ENCODE measurements at regions not wholly inside any gene's neighbourhood (a gene's known extent, or its start where the extent isn't known, plus 50 kb on each side); places are given as distances from the start of the nearest gene placed in this dataset.

DNA sequence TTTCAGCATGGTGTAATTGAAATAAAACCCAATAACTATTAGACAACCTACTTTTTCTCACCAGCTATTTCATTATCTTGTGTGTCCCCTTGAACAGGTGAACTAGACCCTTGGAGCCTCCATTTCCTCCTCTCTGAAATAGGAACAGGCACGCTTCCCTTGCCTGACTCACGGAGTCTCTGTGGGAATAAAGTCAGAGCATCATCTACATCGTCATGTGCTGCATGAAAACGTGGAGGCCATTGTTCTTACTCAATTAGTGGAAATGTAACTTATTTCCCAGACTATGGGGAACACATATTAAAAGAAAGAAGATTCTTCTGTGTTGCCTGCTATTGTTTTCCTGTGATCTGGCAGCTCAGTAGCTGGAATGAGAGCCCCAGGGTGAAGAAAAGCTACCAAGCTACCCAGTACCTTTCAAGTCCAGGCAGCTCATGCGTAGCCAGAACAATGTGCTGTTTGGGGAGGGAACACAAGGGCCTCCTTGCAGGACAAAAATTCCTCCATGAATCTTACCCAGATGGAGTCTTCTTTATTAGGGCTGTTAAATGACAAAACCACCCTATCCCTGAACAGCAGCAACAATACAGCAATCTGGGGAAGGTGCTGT, 59.8 kb downstream of the SOX11 start:
- no peak for DNase-seq (ENCODE audit: low spot score)
- intact Hi-C loops (cut with DNase I) = no loop called here

GRCh38 chr2:5756272-5756671, 64.1 kb downstream of the SOX11 start:
- intact Hi-C loops (cut with DNase I) = no loop called here

GRCh38 chr2:5758346-5758745, 66.2 kb downstream of the SOX11 start:
- intact Hi-C loops (cut with DNase I) = no loop called here
- DNase-seq (ENCODE audit: low spot score) = no peak

More at GRCh38 chr2:5756272-5756671, 64.1 kb downstream of the SOX11 start:
- DNase-seq (ENCODE audit: low spot score) = no peak

DNA sequence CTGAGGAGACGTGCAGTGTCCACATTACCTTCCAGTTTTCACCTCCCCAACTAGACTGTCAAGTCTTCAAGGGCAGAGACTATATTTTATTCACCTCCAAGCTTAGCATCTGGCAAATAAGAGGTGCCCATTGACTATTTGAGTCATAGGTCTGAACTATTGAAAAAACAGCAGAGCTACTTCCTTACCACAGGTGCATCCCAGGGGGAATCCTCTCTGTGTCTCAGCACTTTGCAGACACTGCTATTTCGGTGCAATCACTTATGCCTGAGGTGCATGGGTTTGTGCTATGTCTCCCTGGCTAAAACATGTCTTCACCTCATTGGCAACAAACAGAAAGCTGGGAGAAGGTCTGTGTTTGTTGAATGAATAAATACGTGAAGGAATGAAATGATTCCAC, 67.8 kb downstream of the SOX11 start:
- intact Hi-C loops (cut with DNase I) = no loop called here
- no peak for DNase-seq (ENCODE audit: low spot score)

DNA sequence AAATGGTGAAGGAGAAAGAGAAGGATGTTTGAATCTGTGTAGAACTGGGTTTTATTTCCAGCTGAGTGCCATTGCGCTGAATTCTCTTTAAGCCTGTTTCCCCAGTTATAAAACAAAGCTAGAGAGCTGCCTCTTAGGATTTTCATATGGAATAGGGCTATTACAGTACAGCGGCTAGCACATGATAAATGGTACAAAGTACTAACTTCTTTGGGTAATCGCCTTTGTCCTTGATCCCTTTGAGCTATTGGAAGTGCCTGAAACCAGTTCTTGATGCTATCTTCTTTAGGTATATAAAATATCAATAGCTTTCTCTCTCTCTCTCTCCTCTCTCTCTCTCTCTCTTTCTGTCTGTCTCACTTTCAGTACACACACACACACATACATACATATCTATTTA, 71.3 kb downstream of the SOX11 start:
- intact Hi-C loops (cut with DNase I) = no loop called here
- DNase-seq (ENCODE audit: low spot score) = no peak

DNA sequence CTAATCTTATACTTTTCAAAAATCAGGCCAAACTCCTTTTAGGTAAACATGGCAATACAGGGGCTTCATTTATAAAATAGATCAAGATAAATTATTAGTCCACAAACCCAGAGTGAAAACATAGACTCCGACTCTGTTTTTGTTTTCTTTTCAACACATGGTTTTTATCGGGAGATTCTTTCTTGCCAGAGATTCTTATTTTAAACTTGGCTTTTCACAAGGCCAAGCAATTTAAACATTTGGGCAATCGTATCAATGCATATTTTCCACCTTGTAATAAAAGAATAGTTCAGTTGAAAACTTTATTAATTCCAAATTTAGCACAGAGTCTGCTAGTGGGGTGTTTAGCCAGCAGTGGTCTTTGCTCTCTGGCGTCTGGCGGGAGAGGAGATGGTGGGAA, 71.9 kb downstream of the SOX11 start:
- no peak for DNase-seq (ENCODE audit: low spot score)
- intact Hi-C loops (cut with DNase I) = no loop called here

- no peak for DNase-seq (ENCODE audit: low spot score)
- intact Hi-C loops (cut with DNase I) = no loop called here
Observed at GRCh38 chr2:5766056-5766455, 73.9 kb downstream of the SOX11 start.

DNA sequence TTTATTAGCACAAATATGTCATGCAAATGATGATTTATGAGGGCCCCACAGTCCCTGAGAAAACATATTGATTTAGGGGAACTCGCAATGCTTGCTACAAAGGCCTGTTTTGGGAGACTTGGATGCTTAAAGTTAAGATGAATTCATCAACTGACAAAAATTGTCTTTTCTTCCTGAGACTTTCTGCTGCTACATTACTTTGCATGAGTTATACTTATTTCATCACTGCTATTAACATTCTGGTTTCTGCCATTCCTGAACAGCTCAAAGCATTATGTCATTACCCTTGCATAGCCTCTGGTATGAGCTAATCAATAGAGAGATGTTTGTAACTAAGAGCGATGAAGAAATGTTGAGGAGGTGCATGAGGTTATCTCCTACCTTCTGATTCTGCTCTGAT, 74.4 kb downstream of the SOX11 start:
- intact Hi-C loops (cut with DNase I) = no loop called here
- DNase-seq (ENCODE audit: low spot score) = no peak

- DNase-seq (ENCODE audit: low spot score) = no peak
- intact Hi-C loops (cut with DNase I) = no loop called here
Observed at GRCh38 chr2:5777131-5777535, 84.9 kb downstream of the SOX11 start.

- intact Hi-C loops (cut with DNase I) = no loop called here
Observed at GRCh38 chr2:5781679-5782078, 89.5 kb downstream of the SOX11 start.

GRCh38 chr2:5782103-5782502, 89.9 kb downstream of the SOX11 start:
- no peak for DNase-seq (ENCODE audit: low spot score)
- intact Hi-C loops (cut with DNase I) = no loop called here

More at GRCh38 chr2:5781679-5782078, 89.5 kb downstream of the SOX11 start:
- DNase-seq (ENCODE audit: low spot score) = no peak

DNA sequence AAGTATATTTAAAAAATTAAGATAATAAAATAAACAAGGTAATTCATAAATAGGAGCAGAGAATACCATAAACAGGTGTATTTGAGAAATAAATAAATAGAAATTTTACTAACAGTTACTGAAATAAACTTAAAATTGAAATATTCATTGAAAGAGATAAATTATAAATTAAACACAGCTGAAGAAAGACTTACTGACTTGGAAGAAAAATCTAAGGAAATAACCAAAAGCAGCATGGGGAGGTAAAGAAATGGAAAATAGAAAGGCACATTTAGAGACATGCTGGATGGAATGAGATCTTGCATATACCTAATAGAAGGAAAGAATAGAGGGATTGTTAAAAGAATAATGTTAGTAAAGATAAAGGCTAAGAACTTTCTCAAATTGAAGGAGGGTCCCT, 96.3 kb downstream of the SOX11 start:
- intact Hi-C loops (cut with DNase I) = no loop called here
- DNase-seq (ENCODE audit: low spot score) = no peak

DNA sequence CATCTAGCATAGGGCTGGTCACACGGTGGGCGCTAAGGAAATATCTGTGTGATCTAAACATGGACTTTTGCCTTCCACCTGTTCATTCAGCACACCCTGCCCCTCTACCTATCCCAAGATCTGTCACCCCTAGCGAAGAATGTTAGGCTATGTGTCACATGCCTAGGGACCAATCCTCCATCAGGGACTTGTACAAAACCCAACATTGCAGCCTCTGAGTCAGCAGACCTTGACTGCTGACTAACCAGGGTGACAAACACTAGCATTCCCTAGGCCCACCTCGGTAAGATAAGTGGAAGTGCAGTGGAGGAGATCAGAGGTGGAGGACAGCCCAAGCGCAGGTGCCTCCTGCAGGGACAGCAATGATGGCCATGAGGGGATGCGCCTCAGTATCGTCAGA, 99.2 kb downstream of the SOX11 start:
- DNase-seq (ENCODE audit: low spot score) = no peak
- intact Hi-C loops (cut with DNase I) = no loop called here

- intact Hi-C loops (cut with DNase I) = no loop called here
- DNase-seq (ENCODE audit: low spot score) = no peak
Observed at GRCh38 chr2:5794012-5794411, 101.8 kb downstream of the SOX11 start.

GRCh38 chr2:5798084-5798483, 105.9 kb downstream of the SOX11 start:
- intact Hi-C loops (cut with DNase I) = no loop called here

GRCh38 chr2:5799348-5799747, 107.2 kb downstream of the SOX11 start:
- intact Hi-C loops (cut with DNase I) = no loop called here

More at GRCh38 chr2:5798084-5798483, 105.9 kb downstream of the SOX11 start:
- no peak for DNase-seq (ENCODE audit: low spot score)

DNA sequence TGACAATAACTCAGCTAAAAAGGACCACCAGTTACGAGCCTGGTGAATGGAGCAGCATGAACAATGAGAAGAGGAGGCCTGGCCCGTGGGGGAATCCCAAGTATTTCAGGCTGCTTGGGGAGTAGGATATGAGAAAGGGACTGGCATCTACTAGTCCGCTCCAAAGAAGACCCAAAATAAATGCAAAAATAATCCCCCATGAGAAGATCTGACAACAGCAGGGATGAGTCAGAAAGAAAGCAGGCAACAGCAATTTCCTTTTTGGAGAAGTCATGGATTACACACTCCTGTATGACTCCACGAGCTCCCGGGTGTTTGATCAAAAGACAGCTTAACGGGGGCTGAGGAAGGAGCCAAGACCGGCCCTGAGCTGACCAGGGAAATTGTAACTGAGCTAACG, 111.4 kb downstream of the SOX11 start:
- intact Hi-C loops (cut with DNase I) = no loop called here
- no peak for DNase-seq (ENCODE audit: low spot score)

More at GRCh38 chr2:5799348-5799747, 107.2 kb downstream of the SOX11 start:
- DNase-seq (ENCODE audit: low spot score) = no peak

GRCh38 chr2:5818961-5819600, 126.9 kb downstream of the SOX11 start:
- intact Hi-C loops (cut with DNase I) = no loop called here
- no peak for DNase-seq (ENCODE audit: low spot score)

- DNase-seq (ENCODE audit: low spot score) = no peak
- intact Hi-C loops (cut with DNase I) = no loop called here
Observed at GRCh38 chr2:5824126-5824525, 131.9 kb downstream of the SOX11 start.

DNA sequence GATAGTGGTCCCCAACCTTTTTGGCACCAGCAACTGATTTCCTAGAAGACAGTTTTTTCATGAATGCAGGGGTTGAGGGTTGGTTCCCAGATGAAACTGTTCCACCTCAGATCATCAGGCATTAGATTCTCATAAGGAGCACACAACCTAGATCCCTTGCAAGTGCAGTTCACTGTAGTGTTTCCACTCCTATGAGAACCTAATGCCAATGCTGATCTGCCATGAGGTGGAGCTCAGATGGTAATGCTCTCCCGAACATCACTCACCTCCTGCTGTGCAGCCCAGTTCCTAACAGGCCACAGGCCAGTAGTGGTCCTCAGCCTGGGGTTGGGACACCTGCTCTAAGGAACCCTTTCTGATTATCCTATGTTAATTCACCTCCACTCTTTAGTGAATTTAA, 133.5 kb downstream of the SOX11 start:
- DNase-seq (ENCODE audit: low spot score) = no peak
- intact Hi-C loops (cut with DNase I) = no loop called here

- no peak for DNase-seq (ENCODE audit: low spot score)
- intact Hi-C loops (cut with DNase I) = no loop called here
Observed at GRCh38 chr2:5826979-5827655, 134.9 kb downstream of the SOX11 start.

Data from posterior vena cava (tissue), 2 donors.